CD4-positive, alpha-beta T cell (primary cell): ENCODE measurements at regions not wholly inside any gene's neighbourhood (a gene's known extent, or its start where the extent isn't known, plus 50 kb on each side); places are given as distances from the start of the nearest gene placed in this dataset.

Experiments used
- ATAC-seq: fragments of 200-7000 bp; cut with Tn5 transposase; one replicate; pipeline ENCODE4 v1.10.0; 2022; ENCODE audit warnings: mild to moderate bottlenecking; ENCODE audit not compliant: poor library complexity
- CTCF ChIA-PET: fragments of 350-600 bp; sonication (Branson Sonifier 250); formaldehyde crosslinking; loops from one replicate; lab custom pipeline; 2021; ENCODE audit warnings: antibody characterized with exemption, inconsistent platforms; lab: Charles Lee
- POLR2A ChIA-PET: fragments of 350-600 bp; sonication (Branson Sonifier 250); formaldehyde crosslinking; loops from one replicate; lab custom pipeline; 2021; ENCODE audit warnings: antibody characterized with exemption, inconsistent platforms; lab: Charles Lee
- DNase-seq, 14 experiments: peaks; one replicate each; pipeline ENCODE4 v3.0.0-alpha.2; 2013 to 2020; ENCODE audit warnings: mixed read lengths in 2 of 14
- H3K27ac ChIP-seq, 2 donors: one replicate each; pipeline versions ENCODE4 v1.5.1 to v1.7.0; 2013; ENCODE audit warnings: low read length in 2 of 2, low read depth in 1 of 2, mild to moderate bottlenecking in 1 of 2
- H3K27me3 ChIP-seq, 2 experiments: 1 replicate in 1 of 2; 2 replicates in 1 of 2; pipeline versions ENCODE4 v1.6.1 to v1.7.0; 2013; ENCODE audit warnings: low read length in 2 of 2, control low read depth in 1 of 2, mild to moderate bottlenecking in 1 of 2, moderate library complexity in 1 of 2; ENCODE audit not compliant: insufficient read depth in 2 of 2, control insufficient read depth in 1 of 2
- H3K36me3 ChIP-seq: one replicate; pipeline ENCODE4 v1.6.1; 2013; ENCODE audit warnings: low read length, control low read depth; ENCODE audit not compliant: insufficient read depth
- H3K4me1 ChIP-seq: one replicate; pipeline ENCODE4 v1.6.1; 2013; ENCODE audit warnings: low read length, control low read depth; ENCODE audit not compliant: insufficient read depth
- H3K4me3 ChIP-seq: one replicate; pipeline ENCODE4 v1.5.1; 2013; ENCODE audit warnings: mild to moderate bottlenecking, low read length, moderate library complexity
- H3K9me3 ChIP-seq, 2 experiments: 1 replicate in 1 of 2; 2 replicates in 1 of 2; pipeline versions ENCODE4 v1.6.1 to v1.7.0; 2013; ENCODE audit warnings: low read length in 2 of 2, mild to moderate bottlenecking in 2 of 2, control low read depth in 1 of 2, moderate library complexity in 1 of 2; ENCODE audit not compliant: control insufficient read depth in 1 of 2, insufficient read depth in 1 of 2
- H3K27ac Mint-ChIP-seq: one replicate; pipeline ENCODE4 v1.8.0; 2020; ENCODE audit warnings: mixed read lengths
- H3K27me3 Mint-ChIP-seq: one replicate; pipeline ENCODE4 v1.8.0; 2021; ENCODE audit warnings: mixed read lengths
- H3K36me3 Mint-ChIP-seq: one replicate; pipeline ENCODE4 v1.8.0; 2021; ENCODE audit warnings: low read depth, mixed read lengths
- H3K4me1 Mint-ChIP-seq: one replicate; pipeline ENCODE4 v1.8.0; 2021; ENCODE audit warnings: low read depth, mixed read lengths
- H3K4me3 Mint-ChIP-seq: one replicate; pipeline ENCODE4 v1.8.0; 2020; ENCODE audit warnings: mild to moderate bottlenecking, mixed read lengths
- H3K9me3 Mint-ChIP-seq: one replicate; pipeline ENCODE4 v1.8.0; 2020; ENCODE audit warnings: mixed read lengths
- intact Hi-C, 2 experiments: fragments of 100-400 bp; cut with DNase I in 1 of 2; cut with micrococcal nuclease in 1 of 2; formaldehyde crosslinking; loops; one replicate each; pipeline versions ENCODE4 v1.15.1 to v1.9.0; 2023 to 2025; cut with DNase I, micrococcal nuclease
- TF ChIP-seq, protein P1 (sequence below): fragments of 200-600 bp; IDR thresholded peaks from one replicate; pipeline ENCODE4 v1.8.0; 2022; ENCODE audit warnings: antibody characterized with exemption, mild to moderate bottlenecking

GRCh38 chr16:85257483-85257882 is 145.2 kb upstream of the CIBAR2 start:
- Mint-ChIP-seq H3K4me3 (no peak overlapping the region), H3K36me3 (no peaks in the 10 kb centered on the region), H3K27ac (no peak overlapping the region), H3K27me3 (peaks cover 16% of the 10 kb centered on the region), H3K4me1 (peaks cover 5% of the 10 kb centered on the region), H3K9me3 (no peaks in the 10 kb centered on the region)
- H3K27me3 ChIP-seq = peaks cover 9 to 13% of the 10 kb centered on the region in 2 experiments
- H3K36me3 ChIP-seq = no peaks in the 10 kb centered on the region
- POLR2A ChIA-PET = no interaction called here
- peaks cover 12% of the 10 kb centered on the region for H3K4me1 ChIP-seq
- TF ChIP-seq, protein P1, sequence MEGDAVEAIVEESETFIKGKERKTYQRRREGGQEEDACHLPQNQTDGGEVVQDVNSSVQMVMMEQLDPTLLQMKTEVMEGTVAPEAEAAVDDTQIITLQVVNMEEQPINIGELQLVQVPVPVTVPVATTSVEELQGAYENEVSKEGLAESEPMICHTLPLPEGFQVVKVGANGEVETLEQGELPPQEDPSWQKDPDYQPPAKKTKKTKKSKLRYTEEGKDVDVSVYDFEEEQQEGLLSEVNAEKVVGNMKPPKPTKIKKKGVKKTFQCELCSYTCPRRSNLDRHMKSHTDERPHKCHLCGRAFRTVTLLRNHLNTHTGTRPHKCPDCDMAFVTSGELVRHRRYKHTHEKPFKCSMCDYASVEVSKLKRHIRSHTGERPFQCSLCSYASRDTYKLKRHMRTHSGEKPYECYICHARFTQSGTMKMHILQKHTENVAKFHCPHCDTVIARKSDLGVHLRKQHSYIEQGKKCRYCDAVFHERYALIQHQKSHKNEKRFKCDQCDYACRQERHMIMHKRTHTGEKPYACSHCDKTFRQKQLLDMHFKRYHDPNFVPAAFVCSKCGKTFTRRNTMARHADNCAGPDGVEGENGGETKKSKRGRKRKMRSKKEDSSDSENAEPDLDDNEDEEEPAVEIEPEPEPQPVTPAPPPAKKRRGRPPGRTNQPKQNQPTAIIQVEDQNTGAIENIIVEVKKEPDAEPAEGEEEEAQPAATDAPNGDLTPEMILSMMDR = no peak
- peaks cover 0 to 9% of the 10 kb centered on the region in 2 experiments for H3K9me3 ChIP-seq
- no peak for ATAC-seq
- no peak overlapping the region for H3K4me3 ChIP-seq
- CTCF ChIA-PET = interaction anchor here (0.5 to 0.6 kb wide), 2 partner anchors 74 to 808 kb away, joined by 3 read pairs; no protein-coding TSS in a partner anchor
- intact Hi-C loops = no loop called here
- no peak overlapping the region for H3K27ac ChIP-seq
- no peak for DNase-seq

DNA sequence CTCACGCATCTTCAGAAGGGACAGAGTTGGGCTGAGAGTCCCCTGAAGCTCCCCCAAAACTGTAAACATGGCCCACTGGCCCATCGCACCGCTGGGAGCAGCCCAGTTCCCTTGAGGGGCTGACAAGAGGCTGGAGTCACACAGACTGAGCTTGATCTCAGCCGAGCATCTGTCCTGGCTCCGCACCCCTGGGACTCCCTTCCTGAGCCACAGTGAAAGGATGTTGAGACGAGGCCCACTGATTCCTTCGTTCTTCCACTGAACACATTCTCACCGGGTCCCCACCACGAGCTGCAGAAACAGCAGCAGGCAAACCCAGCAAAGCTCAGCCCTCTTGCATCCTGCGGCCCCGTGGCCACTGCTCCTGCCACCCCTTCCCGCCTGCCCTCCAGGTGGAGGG is 145.9 kb upstream of the CIBAR2 start:
- ChIA-PET CTCF (no interaction called here), POLR2A (no interaction called here)
- no peaks in the 10 kb centered on the region for H3K9me3 Mint-ChIP-seq
- no peak overlapping the region for H3K4me3 ChIP-seq
- intact Hi-C loops = no loop called here
- peaks cover 0 to 9% of the 10 kb centered on the region in 2 experiments for H3K9me3 ChIP-seq
- peaks cover 5% of the 10 kb centered on the region for H3K4me1 Mint-ChIP-seq
- no peak overlapping the region for H3K27ac ChIP-seq
- H3K4me3 Mint-ChIP-seq = no peak overlapping the region
- H3K27ac Mint-ChIP-seq = no peak overlapping the region
- no peaks in the 10 kb centered on the region for H3K36me3 ChIP-seq
- H3K4me1 ChIP-seq = peaks cover 8% of the 10 kb centered on the region
- H3K27me3 Mint-ChIP-seq = peaks cover 21% of the 10 kb centered on the region
- no peaks in the 10 kb centered on the region for H3K36me3 Mint-ChIP-seq
- TF ChIP-seq, protein P1 = no peak
- no peak for DNase-seq
- peaks cover 9 to 13% of the 10 kb centered on the region in 2 experiments for H3K27me3 ChIP-seq
- no peak for ATAC-seq

- no peak for DNase-seq
- ChIA-PET POLR2A (no interaction called here), CTCF (no interaction called here)
- Mint-ChIP-seq H3K27me3 (peaks cover 21% of the 10 kb centered on the region), H3K4me3 (no peak overlapping the region), H3K9me3 (no peaks in the 10 kb centered on the region), H3K4me1 (peaks cover 5% of the 10 kb centered on the region), H3K27ac (no peak overlapping the region), H3K36me3 (no peaks in the 10 kb centered on the region)
- intact Hi-C loops = no loop called here
- H3K27ac ChIP-seq = no peak overlapping the region
- TF ChIP-seq, protein P1 = no peak
- peaks cover 8% of the 10 kb centered on the region for H3K4me1 ChIP-seq
- no peak for ATAC-seq
- H3K4me3 ChIP-seq = no peak overlapping the region
- peaks cover 9 to 13% of the 10 kb centered on the region in 2 experiments for H3K27me3 ChIP-seq
- no peaks in the 10 kb centered on the region for H3K36me3 ChIP-seq
- peaks cover 0 to 9% of the 10 kb centered on the region in 2 experiments for H3K9me3 ChIP-seq
Measured at GRCh38 chr16:85258629-85259028, 146.4 kb upstream of the CIBAR2 start.
